AG09309 (cell line): ENCODE measurements at regions not wholly inside any gene's neighbourhood (a gene's known extent, or its start where the extent isn't known, plus 50 kb on each side); places are given as distances from the start of the nearest gene placed in this dataset.

Experiments
- DNase-seq: peaks from one replicate; pipeline ENCODE4 v3.0.0-alpha.2; 2010; ENCODE audit warnings: low read depth
- H3K4me3 ChIP-seq: 2 replicates; pipeline ENCODE4 v1.5.1; 2011; ENCODE audit warnings: mild to moderate bottlenecking, low read depth, low read length, moderate library complexity; ENCODE audit not compliant: control insufficient read depth
- TF ChIP-seq, protein P1 (sequence below): IDR thresholded peaks from 2 replicates; pipeline ENCODE4 v1.5.1; 2011; ENCODE audit warnings: mild to moderate bottlenecking, low read depth, low read length, inconsistent platforms; ENCODE audit not compliant: insufficient read depth, control insufficient read depth; ENCODE audit errors: missing control alignments

DNA sequence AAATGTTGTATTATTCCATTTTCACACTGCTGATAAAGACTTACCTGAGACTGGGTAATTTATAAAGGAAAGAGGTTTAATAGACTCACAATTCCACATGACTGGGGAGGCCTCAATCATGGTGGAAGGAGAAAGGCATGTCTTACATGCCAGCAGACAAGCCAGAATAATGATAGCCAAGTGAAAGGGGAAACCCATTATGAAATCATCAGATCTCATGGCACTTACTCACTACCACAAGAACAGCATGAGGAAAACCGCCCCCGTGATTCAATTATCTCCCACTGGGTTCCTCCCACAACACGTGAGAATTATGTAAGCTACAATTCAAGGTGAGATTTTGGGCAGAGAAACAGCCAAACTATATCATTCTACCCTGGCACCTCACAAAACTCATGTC, 2535.1 kb downstream of the ARAP2 start:
- TF ChIP-seq, protein P1, sequence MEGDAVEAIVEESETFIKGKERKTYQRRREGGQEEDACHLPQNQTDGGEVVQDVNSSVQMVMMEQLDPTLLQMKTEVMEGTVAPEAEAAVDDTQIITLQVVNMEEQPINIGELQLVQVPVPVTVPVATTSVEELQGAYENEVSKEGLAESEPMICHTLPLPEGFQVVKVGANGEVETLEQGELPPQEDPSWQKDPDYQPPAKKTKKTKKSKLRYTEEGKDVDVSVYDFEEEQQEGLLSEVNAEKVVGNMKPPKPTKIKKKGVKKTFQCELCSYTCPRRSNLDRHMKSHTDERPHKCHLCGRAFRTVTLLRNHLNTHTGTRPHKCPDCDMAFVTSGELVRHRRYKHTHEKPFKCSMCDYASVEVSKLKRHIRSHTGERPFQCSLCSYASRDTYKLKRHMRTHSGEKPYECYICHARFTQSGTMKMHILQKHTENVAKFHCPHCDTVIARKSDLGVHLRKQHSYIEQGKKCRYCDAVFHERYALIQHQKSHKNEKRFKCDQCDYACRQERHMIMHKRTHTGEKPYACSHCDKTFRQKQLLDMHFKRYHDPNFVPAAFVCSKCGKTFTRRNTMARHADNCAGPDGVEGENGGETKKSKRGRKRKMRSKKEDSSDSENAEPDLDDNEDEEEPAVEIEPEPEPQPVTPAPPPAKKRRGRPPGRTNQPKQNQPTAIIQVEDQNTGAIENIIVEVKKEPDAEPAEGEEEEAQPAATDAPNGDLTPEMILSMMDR = no peak

DNA sequence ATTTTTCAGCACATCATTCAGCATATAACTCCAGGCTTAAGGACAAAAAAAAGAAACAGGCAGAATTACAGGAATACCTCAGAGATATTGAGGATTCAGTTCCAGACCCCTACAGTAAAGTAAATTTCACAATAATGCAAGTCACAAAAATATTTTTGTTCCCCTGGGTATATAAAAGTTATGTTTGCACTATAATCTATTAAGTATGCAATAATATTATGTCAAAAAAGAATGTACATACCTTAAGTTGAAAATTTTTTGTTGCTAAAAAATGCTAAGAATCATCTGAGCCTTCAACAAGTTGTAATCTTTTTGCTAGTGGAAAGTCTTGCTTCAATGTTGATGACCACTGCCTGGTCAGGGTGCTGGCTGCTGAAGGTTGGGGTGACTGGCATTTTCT, 2532.5 kb downstream of the ARAP2 start:
- TF ChIP-seq, protein P1 = no peak
- DNase-seq = no peak
- no peak overlapping the region for H3K4me3 ChIP-seq

More for the DNA sequence above, 2535.1 kb downstream of the ARAP2 start:
- no peak overlapping the region for H3K4me3 ChIP-seq
- peak; percentile 49 for DNase-seq

GRCh38 chr4:33714971-33715370, 2529.3 kb downstream of the ARAP2 start:
- H3K4me3 ChIP-seq = no peak overlapping the region
- TF ChIP-seq, protein P1 = no peak
- DNase-seq = peak; percentile 13

- DNase-seq = peak; percentile 88
- no peak overlapping the region for H3K4me3 ChIP-seq
- TF ChIP-seq, protein P1 = no peak
These were observed 2528.4 kb downstream of the ARAP2 start for GRCh38 chr4:33715841-33716395.

DNA sequence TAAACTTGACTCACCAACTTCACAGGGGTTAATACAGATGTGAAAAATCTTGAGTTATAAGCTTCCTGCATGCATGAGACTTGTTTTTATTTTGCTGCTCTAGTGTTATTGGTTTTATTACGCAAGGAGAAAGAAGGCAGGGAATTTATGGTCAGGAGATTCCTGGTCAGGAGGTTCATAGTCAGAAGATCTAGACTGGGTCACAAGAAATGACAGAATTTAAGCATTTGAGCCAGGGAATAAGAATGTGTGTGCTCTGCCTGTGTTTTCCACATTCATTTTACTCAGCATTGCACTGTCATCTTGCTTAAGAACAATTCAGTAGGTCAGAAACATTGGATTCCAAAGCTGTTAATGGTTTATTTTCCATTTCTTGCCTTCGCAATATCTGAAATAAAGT, 2522.1 kb downstream of the ARAP2 start:
- TF ChIP-seq, protein P1 = no peak
- no peak overlapping the region for H3K4me3 ChIP-seq
- DNase-seq = peak; percentile 64

- H3K4me3 ChIP-seq = no peak overlapping the region
- no peak for DNase-seq
These were observed 2521.4 kb downstream of the ARAP2 start for GRCh38 chr4:33722800-33723516.

More at GRCh38 chr4:33722800-33723516, 2521.4 kb downstream of the ARAP2 start:
- TF ChIP-seq, protein P1 = peak; percentile 37
